Neural progenitor cell (in vitro differentiated cells): ENCODE measurements at regions not wholly inside any gene's neighbourhood (a gene's known extent, or its start where the extent isn't known, plus 50 kb on each side); places are given as distances from the start of the nearest gene placed in this dataset.

Source experiments
- DNase-seq: peaks from one replicate; pipeline ENCODE4 v3.0.0-alpha.2; 2016; ENCODE audit warnings: low spot score
- H2AFZ ChIP-seq: fragments of 200-600 bp; sonication (generic); replicated peaks from 2 replicates; pipeline ENCODE4 v1.6.1; 2016; ENCODE audit warnings: antibody characterized with exemption
- H3F3A ChIP-seq: fragments of 200-600 bp; sonication (generic); 2 replicates; pipeline ENCODE4 v1.6.1; 2016; ENCODE audit warnings: antibody characterized with exemption, low read depth
- H3K27ac ChIP-seq: fragments of 200-600 bp; sonication (generic); 2 replicates; pipeline ENCODE4 v1.5.1; 2016; ENCODE audit warnings: mild to moderate bottlenecking
- H3K27me3 ChIP-seq: fragments of 200-600 bp; sonication (generic); 2 replicates; pipeline ENCODE4 v1.6.1; 2016; ENCODE audit warnings: mild to moderate bottlenecking, moderate library complexity
- H3K36me3 ChIP-seq: fragments of 200-600 bp; sonication (generic); 2 replicates; pipeline ENCODE4 v1.5.1; 2016
- H3K4me1 ChIP-seq: fragments of 200-600 bp; sonication (generic); 2 replicates; pipeline ENCODE4 v1.6.1; 2016; ENCODE audit warnings: mixed run types
- H3K4me2 ChIP-seq: fragments of 200-600 bp; sonication (generic); 2 replicates; pipeline ENCODE4 v1.6.1; 2016
- H3K4me3 ChIP-seq: fragments of 200-600 bp; sonication (generic); 2 replicates; pipeline ENCODE4 v1.5.1; 2016
- H3K79me2 ChIP-seq: fragments of 200-600 bp; sonication (generic); 2 replicates; pipeline ENCODE4 v1.6.1; 2016; ENCODE audit warnings: low read depth
- H3K9ac ChIP-seq: fragments of 200-600 bp; sonication (generic); 2 replicates; pipeline ENCODE4 v1.6.1; 2016
- H3K9me3 ChIP-seq: fragments of 200-600 bp; sonication (generic); 2 replicates; pipeline ENCODE4 v1.5.1; 2016; ENCODE audit warnings: low read depth
- H4K20me1 ChIP-seq: fragments of 200-600 bp; sonication (generic); 2 replicates; pipeline ENCODE4 v1.6.1; 2016; ENCODE audit warnings: low read depth
- H3K27ac Mint-ChIP-seq: 3 replicates; pipeline ENCODE4 v1.8.0; 2021; ENCODE audit warnings: mixed read lengths
- H3K27me3 Mint-ChIP-seq: 2 replicates; pipeline ENCODE4 v1.8.0; 2022; ENCODE audit warnings: low read depth, mild to moderate bottlenecking, inconsistent platforms, moderate library complexity, mixed read lengths; ENCODE audit not compliant: insufficient read depth
- H3K36me3 Mint-ChIP-seq: 3 replicates; pipeline ENCODE4 v1.8.0; 2021; ENCODE audit warnings: mixed read lengths
- H3K4me1 Mint-ChIP-seq: 3 replicates; pipeline ENCODE4 v1.8.0; 2021; ENCODE audit warnings: mixed read lengths
- H3K4me3 Mint-ChIP-seq: 3 replicates; pipeline ENCODE4 v1.8.0; 2021; ENCODE audit warnings: mild to moderate bottlenecking, moderate library complexity, mixed read lengths
- H3K9me3 Mint-ChIP-seq: 3 replicates; pipeline ENCODE4 v1.8.0; 2020; ENCODE audit warnings: mixed read lengths
- EZH2 ChIP-seq: fragments of 200-600 bp; sonication (generic); IDR thresholded peaks from 2 replicates; pipeline ENCODE4 v1.6.1; 2017; ENCODE audit warnings: antibody characterized with exemption, mild to moderate bottlenecking, moderate library complexity
- EZH2phosphoT487 ChIP-seq: fragments of 200-600 bp; sonication (generic); IDR thresholded peaks from 2 replicates; pipeline ENCODE4 v1.6.1; 2017; ENCODE audit warnings: antibody characterized with exemption
- TF ChIP-seq, protein P1 (sequence below): fragments of 200-600 bp; sonication (generic); IDR thresholded peaks from 2 replicates; pipeline ENCODE4 v1.5.1; 2017; ENCODE audit warnings: antibody characterized with exemption, mild to moderate bottlenecking

DNA sequence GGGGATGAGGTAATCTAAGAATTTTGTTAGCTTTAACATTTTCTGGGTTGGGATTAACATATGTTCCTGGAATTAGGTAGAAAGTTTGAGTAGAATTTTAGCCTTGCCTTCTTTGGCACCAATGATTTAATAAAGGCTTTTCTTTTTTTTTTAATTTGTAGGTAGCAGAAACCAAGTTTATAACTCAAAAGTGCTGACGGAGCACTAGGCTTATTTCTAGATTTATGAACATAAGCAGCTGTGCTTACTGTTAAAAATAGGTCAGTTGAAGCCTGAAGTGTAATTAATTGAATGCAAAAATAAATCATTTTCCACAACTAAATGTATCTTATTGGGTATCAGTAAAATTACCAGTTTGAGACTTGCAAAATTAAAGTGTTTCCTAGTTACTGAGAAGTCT, 62.4 kb downstream of the TAF11L14 start:
- no peaks in the 10 kb centered on the region for H3K27me3 Mint-ChIP-seq
- H3K27ac Mint-ChIP-seq: no peak overlapping the region
- peaks cover 7% of the 10 kb centered on the region for H3K9me3 Mint-ChIP-seq

DNA sequence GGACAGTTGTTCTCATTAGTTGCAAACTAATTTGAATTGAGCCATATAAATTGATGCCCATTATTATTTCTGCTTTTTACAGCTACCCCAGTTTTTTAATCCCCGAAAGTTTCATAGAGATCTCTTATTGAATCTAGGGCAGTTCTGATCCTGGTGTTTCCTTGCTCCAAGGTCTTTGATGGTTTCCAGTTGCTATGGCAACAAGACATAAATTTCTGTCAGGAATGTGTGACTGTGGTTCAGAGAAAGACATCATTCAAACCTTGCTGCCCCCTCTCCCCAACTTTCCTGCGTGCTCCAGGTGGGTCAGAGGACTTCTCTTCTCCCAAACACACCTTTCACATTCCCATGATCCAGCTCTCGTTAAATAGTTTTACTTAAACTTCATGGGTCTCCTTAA, 63.4 kb downstream of the TAF11L14 start:
- no peak overlapping the region for H3K9ac ChIP-seq
- H3K27ac ChIP-seq: no peak overlapping the region
- no peaks in the 10 kb centered on the region for H4K20me1 ChIP-seq
- Mint-ChIP-seq H3K27ac (no peak overlapping the region), H3K9me3 (peaks cover 7% of the 10 kb centered on the region), H3K36me3 (no peaks in the 10 kb centered on the region), H3K27me3 (no peaks in the 10 kb centered on the region), H3K4me1 (peaks cover 6% of the 10 kb centered on the region), H3K4me3 (no peak overlapping the region)
- H3K4me2 ChIP-seq: no peak overlapping the region
- H3K36me3 ChIP-seq: no peaks in the 10 kb centered on the region
- H3K9me3 ChIP-seq: no peaks in the 10 kb centered on the region
- no peak overlapping the region for H2AFZ ChIP-seq
- H3K4me3 ChIP-seq: no peak overlapping the region
- TF ChIP-seq EZH2 (no peak), EZH2phosphoT487 (no peak)
- TF ChIP-seq, protein P1, sequence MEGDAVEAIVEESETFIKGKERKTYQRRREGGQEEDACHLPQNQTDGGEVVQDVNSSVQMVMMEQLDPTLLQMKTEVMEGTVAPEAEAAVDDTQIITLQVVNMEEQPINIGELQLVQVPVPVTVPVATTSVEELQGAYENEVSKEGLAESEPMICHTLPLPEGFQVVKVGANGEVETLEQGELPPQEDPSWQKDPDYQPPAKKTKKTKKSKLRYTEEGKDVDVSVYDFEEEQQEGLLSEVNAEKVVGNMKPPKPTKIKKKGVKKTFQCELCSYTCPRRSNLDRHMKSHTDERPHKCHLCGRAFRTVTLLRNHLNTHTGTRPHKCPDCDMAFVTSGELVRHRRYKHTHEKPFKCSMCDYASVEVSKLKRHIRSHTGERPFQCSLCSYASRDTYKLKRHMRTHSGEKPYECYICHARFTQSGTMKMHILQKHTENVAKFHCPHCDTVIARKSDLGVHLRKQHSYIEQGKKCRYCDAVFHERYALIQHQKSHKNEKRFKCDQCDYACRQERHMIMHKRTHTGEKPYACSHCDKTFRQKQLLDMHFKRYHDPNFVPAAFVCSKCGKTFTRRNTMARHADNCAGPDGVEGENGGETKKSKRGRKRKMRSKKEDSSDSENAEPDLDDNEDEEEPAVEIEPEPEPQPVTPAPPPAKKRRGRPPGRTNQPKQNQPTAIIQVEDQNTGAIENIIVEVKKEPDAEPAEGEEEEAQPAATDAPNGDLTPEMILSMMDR: no peak
- no peaks in the 10 kb centered on the region for H3K79me2 ChIP-seq
- no peaks in the 10 kb centered on the region for H3K27me3 ChIP-seq
- no peaks in the 10 kb centered on the region for H3K4me1 ChIP-seq
- DNase-seq: no peak
- no peaks in the 10 kb centered on the region for H3F3A ChIP-seq

More for the DNA sequence above, 62.4 kb downstream of the TAF11L14 start:
- Mint-ChIP-seq H3K4me1 (peaks cover 6% of the 10 kb centered on the region), H3K36me3 (no peaks in the 10 kb centered on the region), H3K4me3 (no peak overlapping the region)
- no peak overlapping the region for H3K9ac ChIP-seq
- H3K27ac ChIP-seq: no peak overlapping the region
- no peaks in the 10 kb centered on the region for H3K36me3 ChIP-seq
- no peaks in the 10 kb centered on the region for H3F3A ChIP-seq
- no peaks in the 10 kb centered on the region for H4K20me1 ChIP-seq
- no peaks in the 10 kb centered on the region for H3K9me3 ChIP-seq
- TF ChIP-seq EZH2 (no peak), EZH2phosphoT487 (no peak)
- TF ChIP-seq, protein P1: no peak
- no peak overlapping the region for H3K4me2 ChIP-seq
- H3K79me2 ChIP-seq: no peaks in the 10 kb centered on the region
- no peaks in the 10 kb centered on the region for H3K27me3 ChIP-seq
- no peaks in the 10 kb centered on the region for H3K4me1 ChIP-seq
- H3K4me3 ChIP-seq: no peak overlapping the region
- no peak for DNase-seq
- H2AFZ ChIP-seq: no peak overlapping the region

DNA sequence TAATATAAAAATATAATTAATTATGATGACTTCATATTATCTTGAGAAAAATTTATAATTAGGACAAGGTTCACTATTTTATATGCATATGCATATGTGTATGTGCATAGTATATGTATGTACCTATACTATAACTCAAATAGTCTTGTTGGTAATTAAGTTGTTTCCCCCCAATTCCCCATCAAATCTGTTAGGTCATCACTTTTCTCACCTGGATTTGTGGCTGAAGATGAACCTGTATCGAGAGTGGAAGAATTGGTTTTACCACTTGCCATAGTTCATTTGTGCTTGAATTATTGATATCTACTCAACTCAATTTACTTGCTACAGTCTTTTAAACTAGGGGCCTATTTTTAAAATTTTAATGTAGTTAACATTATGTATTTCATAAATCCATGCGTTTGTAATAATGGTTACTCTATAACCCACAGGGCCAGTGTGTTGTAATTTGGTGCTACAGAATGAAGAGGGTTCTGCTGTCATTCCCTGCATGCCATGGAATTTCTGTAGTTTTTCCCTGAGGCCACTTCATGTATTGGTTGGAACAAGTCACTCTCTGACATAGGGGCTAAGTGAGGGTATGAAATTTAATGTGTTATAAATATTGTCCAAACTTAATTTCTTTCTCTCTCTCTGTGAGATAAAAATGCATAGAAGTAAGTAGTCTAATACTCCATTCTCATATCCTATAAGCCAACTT, 74.9 kb downstream of the TAF11L14 start:
- Histone ChIP-seq H3K36me3 (no peaks in the 10 kb centered on the region), H3K79me2 (no peaks in the 10 kb centered on the region), H3F3A (no peaks in the 10 kb centered on the region), H2AFZ (no peak overlapping the region), H3K4me1 (no peaks in the 10 kb centered on the region), H3K9ac (no peak overlapping the region), H3K27me3 (no peaks in the 10 kb centered on the region), H4K20me1 (no peaks in the 10 kb centered on the region), H3K4me3 (no peak overlapping the region), H3K4me2 (no peak overlapping the region), H3K9me3 (no peaks in the 10 kb centered on the region), H3K27ac (no peak overlapping the region)
- DNase-seq: no peak
- H3K9me3 Mint-ChIP-seq: peaks cover under 1% of the 10 kb centered on the region
- TF ChIP-seq EZH2 (no peak), EZH2phosphoT487 (no peak)
- TF ChIP-seq, protein P1: no peak
- H3K36me3 Mint-ChIP-seq: peaks cover under 1% of the 10 kb centered on the region
- no peak overlapping the region for H3K27ac Mint-ChIP-seq
- H3K4me3 Mint-ChIP-seq: no peak overlapping the region
- peaks cover under 1% of the 10 kb centered on the region for H3K27me3 Mint-ChIP-seq
- no peaks in the 10 kb centered on the region for H3K4me1 Mint-ChIP-seq
